OCI-LY7 (cell line): ENCODE measurements at regions not wholly inside any gene's neighbourhood (a gene's known extent, or its start where the extent isn't known, plus 50 kb on each side); places are given as distances from the start of the nearest gene placed in this dataset.

ENCODE experiments used
- BruUV-seq: library from RNA; stranded (reverse); fragments of 400-500 nt; replicated peaks from 2 replicates; lab custom pipeline; 2021; lab: Mats Ljungman, UMichigan
- CTCF ChIA-PET: fragments of 300-600 bp; sonication (Branson Sonifier 250); formaldehyde crosslinking; loops from one replicate; lab custom pipeline; 2022; ENCODE audit warnings: antibody characterized with exemption; ENCODE audit not compliant: unreplicated experiment; lab: Charles Lee
- POLR2A ChIA-PET: fragments of 300-600 bp; sonication (Branson Sonifier 250); formaldehyde crosslinking; loops from one replicate; lab custom pipeline; 2022; ENCODE audit warnings: antibody characterized with exemption; lab: Charles Lee
- DNase-seq: peaks from one replicate; pipeline ENCODE4 v3.0.0-alpha.2; 2015; ENCODE audit warnings: low spot score
- H2AFZ ChIP-seq: fragments of 200-600 bp; sonication (generic), shearing (Covaris generic); 2 replicates; pipeline ENCODE4 v1.6.1; 2014; ENCODE audit warnings: mild to moderate bottlenecking, antibody characterized with exemption, low read length, moderate library complexity
- H3K27ac ChIP-seq: fragments of 200-600 bp; sonication (generic); 2 replicates; pipeline ENCODE4 v1.5.1; 2014; ENCODE audit warnings: mixed run types, low read depth, mild to moderate bottlenecking, moderate library complexity, low read length, inconsistent platforms; ENCODE audit not compliant: poor library complexity, severe bottlenecking
- H3K36me3 ChIP-seq: fragments of 200-600 bp; sonication (generic); 2 replicates; pipeline ENCODE4 v1.6.1; 2014; ENCODE audit warnings: mild to moderate bottlenecking, antibody characterized with exemption, low read length, moderate library complexity, mixed read lengths; ENCODE audit not compliant: insufficient read depth
- H3K4me1 ChIP-seq: fragments of 200-600 bp; sonication (generic); 2 replicates; pipeline ENCODE4 v1.5.1; 2014; ENCODE audit warnings: mild to moderate bottlenecking, low read length; ENCODE audit not compliant: insufficient read depth, poor library complexity, severe bottlenecking
- H3K4me2 ChIP-seq: fragments of 200-600 bp; sonication (generic); 2 replicates; pipeline ENCODE4 v1.6.1; 2014; ENCODE audit warnings: mild to moderate bottlenecking, low read length
- H3K4me3 ChIP-seq: fragments of 200-600 bp; sonication (generic); 2 replicates; pipeline ENCODE4 v1.5.1; 2014; ENCODE audit warnings: mild to moderate bottlenecking, low read depth, low read length; ENCODE audit not compliant: poor library complexity, severe bottlenecking
- H3K79me2 ChIP-seq: fragments of 200-600 bp; sonication (generic); 2 replicates; pipeline ENCODE4 v1.6.1; 2016; ENCODE audit warnings: low read depth, mild to moderate bottlenecking, low read length, moderate library complexity, mixed read lengths; ENCODE audit not compliant: insufficient read depth
- H3K9me2 ChIP-seq: fragments of 200-600 bp; sonication (generic); 2 replicates; pipeline ENCODE4 v1.6.1; 2016; ENCODE audit warnings: mild to moderate bottlenecking, low read length, mixed read lengths; ENCODE audit not compliant: insufficient read depth
- H3K9me3 ChIP-seq: fragments of 200-600 bp; sonication (generic); 2 replicates; pipeline ENCODE4 v1.6.1; 2014; ENCODE audit warnings: mild to moderate bottlenecking, mixed run types, low read length, mixed read lengths
- H4K20me1 ChIP-seq: fragments of 200-600 bp; sonication (generic); 2 replicates; pipeline ENCODE4 v1.6.1; 2014; ENCODE audit warnings: mild to moderate bottlenecking, antibody characterized with exemption, low read length, moderate library complexity, mixed read lengths; ENCODE audit not compliant: insufficient read depth
- EZH2phosphoT487 ChIP-seq: fragments of 200-600 bp; sonication (generic); IDR thresholded peaks from 2 replicates; pipeline ENCODE4 v1.6.1; 2018; ENCODE audit warnings: low read depth, borderline replicate concordance, mild to moderate bottlenecking, mixed run types, antibody characterized with exemption, low read length, moderate library complexity, mixed read lengths
- intact Hi-C: fragments of 100-400 bp; cut with micrococcal nuclease; formaldehyde crosslinking; loops from one replicate; pipeline ENCODE4 v1.10.0; 2022; ENCODE audit not compliant: unreplicated experiment
- TF ChIP-seq, protein P1 (sequence below): fragments of 200-600 bp; sonication (generic); conservative IDR thresholded peaks from 2 replicates; pipeline ENCODE4 v1.5.1; 2014; ENCODE audit warnings: mild to moderate bottlenecking, antibody characterized with exemption, low read length, moderate library complexity, mixed read lengths

DNA sequence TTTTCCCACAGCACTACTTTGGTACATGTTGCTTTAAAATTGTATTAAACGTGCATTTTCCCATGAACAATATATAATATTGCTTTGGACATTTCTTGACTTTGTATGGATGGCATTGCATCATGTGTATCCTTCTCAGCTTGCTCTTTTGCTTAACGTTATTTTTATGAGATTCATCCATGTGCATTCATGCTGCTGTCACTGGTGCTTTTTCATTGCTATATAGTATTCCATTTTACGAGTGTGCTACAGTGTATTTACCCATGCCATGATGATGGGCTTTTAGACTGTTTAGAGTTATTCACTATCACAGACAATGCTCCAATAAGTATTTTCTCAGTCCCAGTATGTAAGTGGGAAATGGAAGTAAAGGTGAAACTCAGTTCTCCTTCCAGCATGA is 195.2 kb upstream of the COX10 start:
- no peaks in the 10 kb centered on the region for H4K20me1 ChIP-seq
- no peak overlapping the region for H2AFZ ChIP-seq
- H3K27ac ChIP-seq: no peak overlapping the region
- no peak for DNase-seq
- TF ChIP-seq EZH2phosphoT487: no peak
- TF ChIP-seq, protein P1, sequence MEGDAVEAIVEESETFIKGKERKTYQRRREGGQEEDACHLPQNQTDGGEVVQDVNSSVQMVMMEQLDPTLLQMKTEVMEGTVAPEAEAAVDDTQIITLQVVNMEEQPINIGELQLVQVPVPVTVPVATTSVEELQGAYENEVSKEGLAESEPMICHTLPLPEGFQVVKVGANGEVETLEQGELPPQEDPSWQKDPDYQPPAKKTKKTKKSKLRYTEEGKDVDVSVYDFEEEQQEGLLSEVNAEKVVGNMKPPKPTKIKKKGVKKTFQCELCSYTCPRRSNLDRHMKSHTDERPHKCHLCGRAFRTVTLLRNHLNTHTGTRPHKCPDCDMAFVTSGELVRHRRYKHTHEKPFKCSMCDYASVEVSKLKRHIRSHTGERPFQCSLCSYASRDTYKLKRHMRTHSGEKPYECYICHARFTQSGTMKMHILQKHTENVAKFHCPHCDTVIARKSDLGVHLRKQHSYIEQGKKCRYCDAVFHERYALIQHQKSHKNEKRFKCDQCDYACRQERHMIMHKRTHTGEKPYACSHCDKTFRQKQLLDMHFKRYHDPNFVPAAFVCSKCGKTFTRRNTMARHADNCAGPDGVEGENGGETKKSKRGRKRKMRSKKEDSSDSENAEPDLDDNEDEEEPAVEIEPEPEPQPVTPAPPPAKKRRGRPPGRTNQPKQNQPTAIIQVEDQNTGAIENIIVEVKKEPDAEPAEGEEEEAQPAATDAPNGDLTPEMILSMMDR: no peak
- no peaks in the 10 kb centered on the region for H3K9me3 ChIP-seq
- intact Hi-C loops: no loop called here
- H3K79me2 ChIP-seq: no peaks in the 10 kb centered on the region
- H3K9me2 ChIP-seq: no peaks in the 10 kb centered on the region
- BruUV-seq: no TSS peak
- ChIA-PET CTCF (no interaction called here), POLR2A (no interaction called here)
- no peaks in the 10 kb centered on the region for H3K36me3 ChIP-seq
- no peak overlapping the region for H3K4me3 ChIP-seq
- no peaks in the 10 kb centered on the region for H3K4me1 ChIP-seq
- no peak overlapping the region for H3K4me2 ChIP-seq

DNA sequence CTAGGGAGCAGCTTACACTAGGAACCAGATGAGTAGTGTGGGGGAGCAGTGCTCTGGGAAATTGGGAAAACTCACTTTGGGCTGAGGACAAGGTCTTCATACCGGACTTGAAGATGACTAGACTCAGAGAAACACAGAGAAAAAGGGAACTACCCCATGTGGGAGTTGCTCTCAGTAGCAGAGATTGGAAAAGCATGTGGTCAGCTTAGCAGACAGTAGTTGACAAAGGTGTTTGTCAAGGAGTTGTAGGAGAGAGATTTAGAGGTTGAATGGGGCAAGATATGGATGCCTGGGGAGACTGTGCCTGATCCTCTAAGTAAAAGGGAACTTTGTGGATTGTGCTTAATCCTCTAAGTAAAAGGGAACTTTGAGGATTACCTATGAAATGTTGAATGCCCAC is 194.5 kb upstream of the COX10 start:
- Histone ChIP-seq H3K4me3 (no peak overlapping the region), H3K9me2 (no peaks in the 10 kb centered on the region), H3K79me2 (no peaks in the 10 kb centered on the region), H3K36me3 (no peaks in the 10 kb centered on the region), H3K4me1 (no peaks in the 10 kb centered on the region), H2AFZ (no peak overlapping the region), H3K27ac (no peak overlapping the region), H3K4me2 (no peak overlapping the region), H3K9me3 (no peaks in the 10 kb centered on the region), H4K20me1 (no peaks in the 10 kb centered on the region)
- BruUV-seq: no TSS peak
- ChIA-PET CTCF (no interaction called here), POLR2A (no interaction called here)
- no peak for DNase-seq
- intact Hi-C loops: no loop called here
- TF ChIP-seq, protein P1: no peak
- TF ChIP-seq EZH2phosphoT487: no peak

- intact Hi-C loops: no loop called here
- Histone ChIP-seq H3K9me3 (no peaks in the 10 kb centered on the region), H3K4me3 (no peak overlapping the region), H4K20me1 (no peaks in the 10 kb centered on the region), H3K36me3 (no peaks in the 10 kb centered on the region), H3K9me2 (no peaks in the 10 kb centered on the region), H2AFZ (no peak overlapping the region), H3K27ac (no peak overlapping the region), H3K4me1 (no peaks in the 10 kb centered on the region), H3K79me2 (no peaks in the 10 kb centered on the region), H3K4me2 (no peak overlapping the region)
- CTCF ChIA-PET: no interaction called here
- BruUV-seq: no TSS peak
- POLR2A ChIA-PET: interaction anchor here (0.6 kb wide), 1 partner anchor 69 kb away, joined by 3 read pairs; no protein-coding TSS in a partner anchor
- TF ChIP-seq, protein P1: no peak
- no peak for TF ChIP-seq EZH2phosphoT487
- no peak for DNase-seq
These were observed 189.3 kb upstream of the COX10 start for GRCh38 chr17:13879961-13880466.
